ENCODE measurements at regions not wholly inside any gene's neighbourhood (a gene's known extent, or its start where the extent isn't known, plus 50 kb on each side); places are given as distances from the start of the nearest gene placed in this dataset.

DNA sequence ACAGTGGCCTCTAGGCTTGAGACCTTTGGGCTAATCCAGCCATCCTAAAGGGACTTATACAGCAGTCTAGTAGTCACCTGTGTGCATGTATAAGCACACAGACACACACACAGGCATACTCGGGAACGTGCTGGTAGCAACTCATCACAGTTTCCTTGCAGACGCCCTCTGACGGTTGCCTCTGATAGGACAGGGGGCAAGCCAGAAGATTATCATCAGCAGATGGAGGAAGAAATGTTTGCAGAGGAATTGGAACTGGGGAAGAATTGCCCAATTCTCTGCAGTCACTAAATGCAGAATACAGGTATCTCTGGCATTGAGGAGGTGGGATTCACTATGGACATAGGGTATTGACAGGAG, 222.2 kb downstream of the C1orf94 start:
- 25% methylated on average over 4 of the region's 4 CpGs for WGBS (ENCODE audit: low lambda C conversion rate, missing lambda C conversion rate)
- Histone ChIP-seq H3K27ac (no peak overlapping the region), H3K9me3 (ENCODE audit: low read depth) (no peaks in the 10 kb centered on the region), H3K4me2 (no peak overlapping the region), H2AFZ (no peak overlapping the region), H3K36me3 (replicated peaks; ENCODE audit: insufficient read depth, low read depth) (no peaks in the 10 kb centered on the region), H3K27me3 (no peaks in the 10 kb centered on the region), H3K4me3 (no peak overlapping the region), H3K9me2 (replicated peaks; ENCODE audit: insufficient read depth) (no peaks in the 10 kb centered on the region), H3K4me1 (ENCODE audit: insufficient read depth) (no peaks in the 10 kb centered on the region), H3K79me2 (no peaks in the 10 kb centered on the region), H4K20me1 (ENCODE audit: insufficient read depth, poor library complexity, severe bottlenecking) (no peaks in the 10 kb centered on the region)
- TF ChIP-seq, protein P1, sequence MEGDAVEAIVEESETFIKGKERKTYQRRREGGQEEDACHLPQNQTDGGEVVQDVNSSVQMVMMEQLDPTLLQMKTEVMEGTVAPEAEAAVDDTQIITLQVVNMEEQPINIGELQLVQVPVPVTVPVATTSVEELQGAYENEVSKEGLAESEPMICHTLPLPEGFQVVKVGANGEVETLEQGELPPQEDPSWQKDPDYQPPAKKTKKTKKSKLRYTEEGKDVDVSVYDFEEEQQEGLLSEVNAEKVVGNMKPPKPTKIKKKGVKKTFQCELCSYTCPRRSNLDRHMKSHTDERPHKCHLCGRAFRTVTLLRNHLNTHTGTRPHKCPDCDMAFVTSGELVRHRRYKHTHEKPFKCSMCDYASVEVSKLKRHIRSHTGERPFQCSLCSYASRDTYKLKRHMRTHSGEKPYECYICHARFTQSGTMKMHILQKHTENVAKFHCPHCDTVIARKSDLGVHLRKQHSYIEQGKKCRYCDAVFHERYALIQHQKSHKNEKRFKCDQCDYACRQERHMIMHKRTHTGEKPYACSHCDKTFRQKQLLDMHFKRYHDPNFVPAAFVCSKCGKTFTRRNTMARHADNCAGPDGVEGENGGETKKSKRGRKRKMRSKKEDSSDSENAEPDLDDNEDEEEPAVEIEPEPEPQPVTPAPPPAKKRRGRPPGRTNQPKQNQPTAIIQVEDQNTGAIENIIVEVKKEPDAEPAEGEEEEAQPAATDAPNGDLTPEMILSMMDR (IDR thresholded peaks at IDR 0.05; ENCODE audit: poor library complexity) = peak; percentile 11
- no peak for TF ChIP-seq EZH2phosphoT487 (IDR thresholded peaks at IDR 0.05; ENCODE audit: low read depth, severe bottlenecking, unreplicated experiment)
- DNase-seq (ENCODE audit: low spot score) = no peak

DNA sequence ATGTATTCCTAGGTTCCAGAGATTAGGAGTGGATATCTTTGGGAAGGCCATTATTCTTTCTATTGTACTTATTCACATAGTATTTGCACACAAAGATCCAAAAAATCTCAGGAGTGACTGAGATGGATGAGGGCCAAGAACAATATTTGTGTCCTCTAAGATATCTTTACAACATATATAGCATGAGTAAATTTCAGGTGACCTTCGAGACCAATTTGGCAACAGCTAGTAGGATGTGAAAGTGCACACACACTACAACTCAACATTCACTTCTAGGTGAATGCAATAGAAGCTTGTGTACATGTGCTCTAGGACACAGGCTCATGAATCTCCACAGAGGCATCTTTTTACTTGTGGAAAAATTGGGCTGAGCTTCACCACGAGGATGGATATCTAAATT, 224.0 kb downstream of the C1orf94 start:
- Histone ChIP-seq H4K20me1 (ENCODE audit: insufficient read depth, poor library complexity, severe bottlenecking) (no peaks in the 10 kb centered on the region), H3K27ac (no peak overlapping the region), H3K36me3 (replicated peaks; ENCODE audit: insufficient read depth, low read depth) (no peaks in the 10 kb centered on the region), H3K4me3 (no peak overlapping the region), H3K79me2 (no peaks in the 10 kb centered on the region), H3K9me3 (ENCODE audit: low read depth) (no peaks in the 10 kb centered on the region), H3K27me3 (no peaks in the 10 kb centered on the region), H2AFZ (no peak overlapping the region), H3K4me2 (no peak overlapping the region), H3K9me2 (replicated peaks; ENCODE audit: insufficient read depth) (no peaks in the 10 kb centered on the region), H3K4me1 (ENCODE audit: insufficient read depth) (no peaks in the 10 kb centered on the region)
- no peak for DNase-seq (ENCODE audit: low spot score)
- TF ChIP-seq, protein P1 (IDR thresholded peaks at IDR 0.05; ENCODE audit: poor library complexity) = no peak
- TF ChIP-seq EZH2phosphoT487 (IDR thresholded peaks at IDR 0.05; ENCODE audit: low read depth, severe bottlenecking, unreplicated experiment) (no peak), EZH2 (IDR thresholded peaks at IDR 0.05; ENCODE audit: borderline replicate concordance) (no peak)
- 42% methylated on average over 2 of the region's 2 CpGs for WGBS (ENCODE audit: low lambda C conversion rate, missing lambda C conversion rate)

DNA sequence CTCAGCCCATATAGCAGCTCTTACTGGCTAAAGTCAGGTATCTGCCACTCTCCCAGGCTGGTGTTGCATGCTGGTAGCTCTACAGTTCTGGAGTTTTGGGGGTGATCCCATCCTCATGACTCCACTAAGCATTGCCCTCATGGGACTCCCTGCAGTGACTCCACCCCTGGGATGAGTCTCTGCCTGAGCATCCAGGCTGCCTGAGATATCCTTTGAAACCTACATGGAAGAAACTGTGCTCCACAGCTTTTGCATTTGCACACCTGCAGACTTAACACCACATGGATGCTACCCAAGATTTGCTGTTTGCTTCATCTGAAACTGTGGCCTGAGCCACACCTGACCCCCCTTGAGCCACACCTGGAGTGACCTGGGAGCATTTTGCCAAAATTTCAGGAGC, 226.4 kb downstream of the C1orf94 start:
- Histone ChIP-seq H3K4me3 (no peak overlapping the region), H3K9me3 (ENCODE audit: low read depth) (no peaks in the 10 kb centered on the region), H3K4me1 (ENCODE audit: insufficient read depth) (peaks cover 15% of the 10 kb centered on the region), H3K27me3 (no peaks in the 10 kb centered on the region), H2AFZ (no peak overlapping the region), H3K36me3 (replicated peaks; ENCODE audit: insufficient read depth, low read depth) (no peaks in the 10 kb centered on the region), H3K79me2 (no peaks in the 10 kb centered on the region), H4K20me1 (ENCODE audit: insufficient read depth, poor library complexity, severe bottlenecking) (no peaks in the 10 kb centered on the region), H3K27ac (no peak overlapping the region), H3K4me2 (no peak overlapping the region), H3K9me2 (replicated peaks; ENCODE audit: insufficient read depth) (no peaks in the 10 kb centered on the region)
- TF ChIP-seq EZH2 (IDR thresholded peaks at IDR 0.05; ENCODE audit: borderline replicate concordance) (no peak), EZH2phosphoT487 (IDR thresholded peaks at IDR 0.05; ENCODE audit: low read depth, severe bottlenecking, unreplicated experiment) (no peak)
- TF ChIP-seq, protein P1 (IDR thresholded peaks at IDR 0.05; ENCODE audit: poor library complexity) = no peak
- no peak for DNase-seq (ENCODE audit: low spot score)

DNA sequence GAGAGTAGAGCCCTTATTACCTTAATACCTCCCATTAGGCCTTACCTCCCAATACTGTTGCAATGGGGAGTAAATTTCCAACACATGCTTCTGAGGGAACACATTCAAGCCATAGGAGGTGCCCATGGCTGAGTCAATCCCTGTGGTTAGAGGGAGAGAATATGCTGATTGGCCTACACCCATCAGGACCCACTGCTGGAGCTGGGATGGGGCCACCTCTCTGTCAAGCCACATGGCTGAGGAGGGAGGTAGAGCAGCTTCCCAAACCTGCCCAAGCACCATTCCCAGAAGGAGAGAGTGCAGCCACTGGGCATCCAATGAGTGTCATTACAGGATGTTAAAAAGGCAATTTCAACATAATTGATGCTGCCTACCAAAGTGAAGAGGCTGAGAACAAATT, 228.1 kb downstream of the C1orf94 start:
- H3K27me3 ChIP-seq = no peaks in the 10 kb centered on the region
- no peaks in the 10 kb centered on the region for H3K9me2 ChIP-seq (replicated peaks; ENCODE audit: insufficient read depth)
- H3K4me2 ChIP-seq = no peak overlapping the region
- H3K9me3 ChIP-seq (ENCODE audit: low read depth) = no peaks in the 10 kb centered on the region
- no peak for DNase-seq (ENCODE audit: low spot score)
- no peak overlapping the region for H3K27ac ChIP-seq
- no peak overlapping the region for H3K4me3 ChIP-seq
- H3K36me3 ChIP-seq (replicated peaks; ENCODE audit: insufficient read depth, low read depth) = no peaks in the 10 kb centered on the region
- no peaks in the 10 kb centered on the region for H4K20me1 ChIP-seq (ENCODE audit: insufficient read depth, poor library complexity, severe bottlenecking)
- peaks cover 15% of the 10 kb centered on the region for H3K4me1 ChIP-seq (ENCODE audit: insufficient read depth)
- H3K79me2 ChIP-seq = no peaks in the 10 kb centered on the region
- H2AFZ ChIP-seq = no peak overlapping the region
- TF ChIP-seq EZH2 (IDR thresholded peaks at IDR 0.05; ENCODE audit: borderline replicate concordance) (no peak), EZH2phosphoT487 (IDR thresholded peaks at IDR 0.05; ENCODE audit: low read depth, severe bottlenecking, unreplicated experiment) (no peak)
- TF ChIP-seq, protein P1 (IDR thresholded peaks at IDR 0.05; ENCODE audit: poor library complexity) = no peak

Measured in hepatocyte (in vitro differentiated cells).